ENCODE measurements at regions not wholly inside any gene's neighbourhood (a gene's known extent, or its start where the extent isn't known, plus 50 kb on each side); places are given as distances from the start of the nearest gene placed in this dataset.
"Not testable (repeated sequence)": the region's sequence is repeated elsewhere in the genome, so short reads cannot be mapped to it uniquely, and the experiment has no call there.

GRCh38 chr6:63466242-63466733 is 106.0 kb upstream of the LOC128125822 start:
- Histone ChIP-seq H3K4me1 (peaks cover 4% of the 10 kb centered on the region; the same call in 1 of the 2 replicates), H3K4me3 (ENCODE audit: low read depth, low read length) (no peak overlapping the region), H3K36me3 (ENCODE audit: control insufficient read depth, insufficient read depth, low read length) (no peaks in the 10 kb centered on the region), H3K9me3 (no peaks in the 10 kb centered on the region), H3K27me3 (replicated peaks; ENCODE audit: control insufficient read depth, insufficient read depth, low read length) (no peaks in the 10 kb centered on the region)
- TF ChIP-seq, protein P1, sequence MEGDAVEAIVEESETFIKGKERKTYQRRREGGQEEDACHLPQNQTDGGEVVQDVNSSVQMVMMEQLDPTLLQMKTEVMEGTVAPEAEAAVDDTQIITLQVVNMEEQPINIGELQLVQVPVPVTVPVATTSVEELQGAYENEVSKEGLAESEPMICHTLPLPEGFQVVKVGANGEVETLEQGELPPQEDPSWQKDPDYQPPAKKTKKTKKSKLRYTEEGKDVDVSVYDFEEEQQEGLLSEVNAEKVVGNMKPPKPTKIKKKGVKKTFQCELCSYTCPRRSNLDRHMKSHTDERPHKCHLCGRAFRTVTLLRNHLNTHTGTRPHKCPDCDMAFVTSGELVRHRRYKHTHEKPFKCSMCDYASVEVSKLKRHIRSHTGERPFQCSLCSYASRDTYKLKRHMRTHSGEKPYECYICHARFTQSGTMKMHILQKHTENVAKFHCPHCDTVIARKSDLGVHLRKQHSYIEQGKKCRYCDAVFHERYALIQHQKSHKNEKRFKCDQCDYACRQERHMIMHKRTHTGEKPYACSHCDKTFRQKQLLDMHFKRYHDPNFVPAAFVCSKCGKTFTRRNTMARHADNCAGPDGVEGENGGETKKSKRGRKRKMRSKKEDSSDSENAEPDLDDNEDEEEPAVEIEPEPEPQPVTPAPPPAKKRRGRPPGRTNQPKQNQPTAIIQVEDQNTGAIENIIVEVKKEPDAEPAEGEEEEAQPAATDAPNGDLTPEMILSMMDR (IDR thresholded peaks at IDR 0.05; ENCODE audit: insufficient read depth in 1 of 2, low read depth in 1 of 2, low read length in 1 of 2, severe bottlenecking in 1 of 2, unreplicated experiment in 1 of 2) = no peak
- Mint-ChIP-seq H3K27me3 (ENCODE audit: insufficient read depth, unreplicated experiment) (no peaks in the 10 kb centered on the region), H3K4me1 (ENCODE audit: low read depth, unreplicated experiment) (peaks cover 9% of the 10 kb centered on the region), H3K36me3 (ENCODE audit: insufficient read depth, unreplicated experiment) (no peaks in the 10 kb centered on the region), H3K9me3 (ENCODE audit: unreplicated experiment) (no peaks in the 10 kb centered on the region), H3K27ac (ENCODE audit: unreplicated experiment) (no peak overlapping the region), H3K4me3 (ENCODE audit: unreplicated experiment) (no peak overlapping the region)
- no peak for DNase-seq
- no TSS peak for BruUV-seq (replicated peaks)
- ChIA-PET POLR2A (no interaction called here), CTCF (no interaction called here)
- intact Hi-C loops (cut with micrococcal nuclease; ENCODE audit: unreplicated experiment) = no loop called here

DNA sequence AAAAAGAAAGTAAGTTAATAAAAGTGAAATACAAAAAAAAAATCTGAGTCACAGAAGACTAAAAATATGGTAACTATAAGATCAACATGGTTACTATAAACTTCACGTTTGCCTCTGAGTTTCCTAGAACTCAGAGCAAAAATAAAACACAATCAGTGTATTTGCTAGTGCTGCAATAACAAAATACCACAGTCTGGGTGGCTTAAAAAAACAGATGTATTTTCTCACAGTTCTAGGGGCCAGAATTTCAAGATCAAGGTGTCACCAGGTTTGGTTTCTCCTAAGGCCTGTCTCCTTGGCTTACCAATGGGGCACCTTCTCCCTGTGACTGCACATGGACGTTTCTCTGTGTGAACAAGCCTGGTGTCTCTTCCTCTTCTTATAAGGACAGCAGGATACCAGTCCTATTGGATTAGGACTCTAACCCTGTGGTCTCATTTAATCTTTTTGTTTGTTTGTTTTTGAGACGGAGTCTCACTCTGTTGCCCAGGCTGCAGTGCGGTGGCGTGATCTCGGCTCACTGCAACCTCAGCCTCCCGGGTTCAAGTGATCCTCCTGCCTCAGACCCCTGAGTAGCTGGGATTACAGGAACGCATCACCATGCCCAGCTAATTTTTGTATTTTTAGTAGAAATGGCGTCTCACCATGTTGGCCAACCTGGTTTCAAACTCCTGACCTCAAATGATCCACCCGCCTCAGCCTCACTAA is 104.9 kb upstream of the LOC128125822 start:
- H3K27me3 ChIP-seq (replicated peaks; ENCODE audit: control insufficient read depth, insufficient read depth, low read length) = no peaks in the 10 kb centered on the region
- POLR2A ChIA-PET = no interaction called here

DNA sequence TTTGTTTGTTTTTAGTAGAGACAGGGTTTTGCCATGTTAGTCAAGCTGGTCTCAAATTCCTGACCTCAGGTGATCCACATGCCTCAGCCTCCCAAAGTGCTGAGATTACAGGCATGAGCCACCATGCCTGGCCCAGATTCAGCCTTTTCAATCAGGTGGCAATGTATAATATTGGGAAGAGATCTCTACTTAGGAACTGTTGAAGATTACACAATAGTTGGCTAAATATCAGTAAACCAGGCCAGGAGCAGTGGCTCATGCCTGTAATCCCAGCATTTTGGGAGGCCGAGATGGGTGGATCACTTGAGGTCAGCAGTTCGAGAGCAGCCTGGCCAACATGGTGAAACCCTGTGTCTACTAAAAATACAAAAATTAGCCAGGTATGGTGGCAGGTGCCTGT is 101.1 kb upstream of the LOC128125822 start:
- H3K36me3 ChIP-seq (ENCODE audit: control insufficient read depth, insufficient read depth, low read length); H3K4me3 ChIP-seq (ENCODE audit: low read depth, low read length); CTCF ChIA-PET; intact Hi-C loops (cut with micrococcal nuclease; ENCODE audit: unreplicated experiment); H3K4me1 ChIP-seq; DNase-seq; POLR2A ChIA-PET; H3K9me3 ChIP-seq; H3K27me3 Mint-ChIP-seq (ENCODE audit: insufficient read depth, unreplicated experiment); BruUV-seq (replicated peaks); H3K4me3 Mint-ChIP-seq (ENCODE audit: unreplicated experiment); H3K9me3 Mint-ChIP-seq (ENCODE audit: unreplicated experiment); H3K4me1 Mint-ChIP-seq (ENCODE audit: low read depth, unreplicated experiment); H3K27me3 ChIP-seq (replicated peaks; ENCODE audit: control insufficient read depth, insufficient read depth, low read length); H3K36me3 Mint-ChIP-seq (ENCODE audit: insufficient read depth, unreplicated experiment); H3K27ac Mint-ChIP-seq (ENCODE audit: unreplicated experiment): not testable (repeated sequence)

More for the DNA sequence above, 104.9 kb upstream of the LOC128125822 start:
- Mint-ChIP-seq H3K4me1 (ENCODE audit: low read depth, unreplicated experiment) (no peaks in the 10 kb centered on the region), H3K4me3 (ENCODE audit: unreplicated experiment) (no peak overlapping the region), H3K27ac (ENCODE audit: unreplicated experiment) (no peak overlapping the region), H3K27me3 (ENCODE audit: insufficient read depth, unreplicated experiment) (no peaks in the 10 kb centered on the region), H3K36me3 (ENCODE audit: insufficient read depth, unreplicated experiment) (no peaks in the 10 kb centered on the region), H3K9me3 (ENCODE audit: unreplicated experiment) (no peaks in the 10 kb centered on the region)
- intact Hi-C loops (cut with micrococcal nuclease; ENCODE audit: unreplicated experiment) = no loop called here
- no peak overlapping the region for H3K4me3 ChIP-seq (ENCODE audit: low read depth, low read length)
- CTCF ChIA-PET = no interaction called here
- no peak for DNase-seq
- BruUV-seq (replicated peaks) = no TSS peak
- H3K4me1 ChIP-seq = peaks cover 4% of the 10 kb centered on the region; the same call in 1 of the 2 replicates
- H3K9me3 ChIP-seq = no peaks in the 10 kb centered on the region
- H3K36me3 ChIP-seq (ENCODE audit: control insufficient read depth, insufficient read depth, low read length) = no peaks in the 10 kb centered on the region
- TF ChIP-seq, protein P1 (IDR thresholded peaks at IDR 0.05; ENCODE audit: insufficient read depth in 1 of 2, low read depth in 1 of 2, low read length in 1 of 2, severe bottlenecking in 1 of 2, unreplicated experiment in 1 of 2) = no peak
